NCI-H1436 treated with DMSO at 0.1 percent for 48 hours (cell line): ENCODE measurements at regions not wholly inside any gene's neighbourhood (a gene's known extent, or its start where the extent isn't known, plus 50 kb on each side); places are given as distances from the start of the nearest gene placed in this dataset.

Experiments used
- DNase-seq: peaks from one replicate; lab custom pipeline; 2025; lab: John Stamatoyannopoulos, UW

DNA sequence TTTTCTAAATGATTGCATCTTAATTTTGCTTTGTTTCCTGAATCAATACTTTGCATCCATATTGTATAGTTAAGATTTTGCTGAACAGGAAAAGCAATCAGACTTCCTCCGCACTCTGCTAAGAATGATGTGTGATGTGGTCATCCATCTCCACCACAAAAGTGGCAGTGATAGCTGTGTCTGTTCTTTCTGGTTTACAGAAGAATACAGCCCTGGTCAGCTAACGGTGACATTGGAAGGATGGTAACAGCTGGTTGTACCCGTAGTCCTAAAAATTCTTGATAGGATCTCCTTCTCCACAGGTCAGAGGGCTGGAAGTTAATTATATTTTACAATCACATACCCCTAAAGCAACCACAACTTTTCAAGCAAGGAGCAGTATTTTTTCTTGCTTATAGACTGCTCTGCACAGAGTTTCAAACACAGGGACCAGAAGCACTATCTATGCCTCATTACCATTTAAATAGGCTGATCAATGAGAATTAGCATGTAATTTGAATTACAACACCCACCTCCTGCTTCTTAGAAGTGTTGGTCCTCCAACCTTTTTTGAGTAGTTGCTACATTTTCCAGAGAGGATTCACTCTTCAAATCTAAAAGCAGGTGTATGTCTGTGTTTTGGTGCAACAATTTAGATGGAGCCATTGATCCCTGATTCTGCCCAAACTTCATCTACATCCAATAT lies 1191.9 kb upstream of the NUDT12 start:
- no peak for DNase-seq

DNA sequence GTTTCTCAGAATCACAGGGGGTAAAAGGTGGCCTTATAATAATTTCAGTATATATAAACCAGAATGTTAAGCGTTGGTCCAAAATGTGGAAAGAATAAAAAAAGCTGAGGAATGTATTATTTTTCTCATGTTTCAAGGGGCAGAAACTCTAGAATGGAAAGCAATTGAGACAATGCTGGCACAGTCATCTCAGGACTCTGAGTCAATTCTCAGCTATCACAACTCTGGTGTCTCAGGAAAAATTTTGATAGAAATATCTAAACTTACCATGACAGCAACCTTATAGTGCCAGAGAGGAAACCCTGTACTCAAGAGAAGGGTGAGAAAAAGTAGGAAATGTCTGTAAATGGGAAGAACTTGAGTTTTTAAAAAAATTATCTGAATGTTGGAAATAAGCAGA lies 1189.4 kb upstream of the NUDT12 start:
- DNase-seq: no peak

DNA sequence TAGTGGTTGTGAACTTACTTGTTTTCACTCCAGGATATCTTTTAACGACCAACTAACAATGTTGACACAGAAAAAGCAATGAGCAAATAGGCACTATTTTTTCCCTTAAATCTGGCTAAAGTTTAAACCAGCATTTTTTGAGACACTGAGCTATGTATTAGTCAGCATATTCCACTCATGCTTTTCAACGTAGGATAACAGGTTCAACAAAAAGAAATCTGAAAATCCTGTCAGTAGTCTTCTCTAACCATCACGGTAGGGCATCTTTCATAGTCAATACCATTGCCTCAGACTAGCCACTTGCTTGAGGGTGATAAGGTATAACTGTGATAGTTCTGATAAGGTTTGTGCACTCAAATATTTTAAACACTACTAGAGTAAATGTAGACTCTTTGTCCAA lies 1177.3 kb upstream of the NUDT12 start:
- DNase-seq: no peak

- no peak for DNase-seq
These were observed 1176.9 kb upstream of the NUDT12 start for GRCh38 chr5:104739503-104739902.

GRCh38 chr5:104736073-104736472 lies 1173.5 kb upstream of the NUDT12 start:
- no peak for DNase-seq

GRCh38 chr5:104734046-104734445 lies 1171.5 kb upstream of the NUDT12 start:
- DNase-seq: no peak

- DNase-seq: no peak
These were observed 1170.6 kb upstream of the NUDT12 start for GRCh38 chr5:104733063-104733669.

DNA sequence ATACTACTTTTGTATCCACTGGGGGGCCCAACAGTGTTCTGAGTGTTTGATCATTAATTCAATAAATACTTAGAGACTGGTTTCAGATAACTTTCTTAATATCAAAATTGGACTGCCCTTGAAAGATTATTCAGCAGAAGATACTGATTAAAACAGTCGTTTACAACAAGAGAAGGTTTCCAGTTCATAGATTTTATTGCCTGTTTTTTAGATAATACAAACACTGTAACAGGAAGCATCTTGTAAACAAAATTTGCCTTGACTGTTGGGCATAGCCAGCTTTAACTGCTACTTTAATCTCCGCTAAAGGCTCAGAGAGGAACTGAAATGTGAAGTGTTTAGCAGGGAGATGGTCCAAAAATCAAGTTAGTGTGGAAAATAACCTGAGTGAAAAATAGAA lies 1168.7 kb upstream of the NUDT12 start:
- DNase-seq: no peak

GRCh38 chr5:104708027-104708426 lies 1145.4 kb upstream of the NUDT12 start:
- DNase-seq: no peak

DNA sequence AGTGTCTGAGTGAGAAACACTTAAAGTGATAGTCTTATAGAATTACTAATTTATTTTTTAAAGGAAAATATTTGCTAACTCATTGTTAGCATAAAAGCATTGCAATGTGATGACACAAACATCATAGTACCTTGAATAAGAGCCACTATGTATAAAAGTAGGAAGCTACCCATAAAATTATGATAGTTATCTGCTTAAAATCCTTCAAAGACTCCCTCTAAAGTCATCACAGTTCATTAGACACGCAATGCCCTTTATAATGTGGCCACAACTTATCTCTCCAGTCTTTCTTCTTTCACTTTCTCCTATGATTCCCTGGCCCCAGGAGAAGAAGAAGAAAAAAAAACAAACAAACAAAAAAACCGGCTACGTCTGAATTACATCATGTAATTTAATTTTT lies 1144.0 kb upstream of the NUDT12 start:
- DNase-seq: no peak

- no peak for DNase-seq
These were observed 1139.6 kb upstream of the NUDT12 start for GRCh38 chr5:104702212-104702611.

DNA sequence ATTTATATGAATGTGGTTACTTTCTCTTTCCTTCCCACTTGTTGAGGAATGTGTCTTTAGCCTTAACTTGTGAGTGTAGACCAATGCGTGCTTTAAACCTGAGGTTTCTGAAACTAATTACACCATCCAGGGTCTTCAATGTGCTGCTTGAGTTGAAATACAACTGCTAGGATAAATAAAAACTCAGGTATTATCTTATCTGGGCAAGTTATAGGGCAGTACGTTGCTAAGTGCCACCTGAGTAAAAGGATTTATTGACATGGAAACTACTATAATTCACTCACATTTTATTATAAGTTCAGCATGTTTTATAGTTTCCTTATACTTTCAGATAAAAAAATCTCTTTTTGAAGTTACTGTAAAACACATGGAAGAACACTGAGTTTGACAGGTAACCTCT lies 1136.8 kb upstream of the NUDT12 start:
- DNase-seq: no peak

- DNase-seq: no peak
These were observed 1098.7 kb upstream of the NUDT12 start for GRCh38 chr5:104661256-104661655.

DNA sequence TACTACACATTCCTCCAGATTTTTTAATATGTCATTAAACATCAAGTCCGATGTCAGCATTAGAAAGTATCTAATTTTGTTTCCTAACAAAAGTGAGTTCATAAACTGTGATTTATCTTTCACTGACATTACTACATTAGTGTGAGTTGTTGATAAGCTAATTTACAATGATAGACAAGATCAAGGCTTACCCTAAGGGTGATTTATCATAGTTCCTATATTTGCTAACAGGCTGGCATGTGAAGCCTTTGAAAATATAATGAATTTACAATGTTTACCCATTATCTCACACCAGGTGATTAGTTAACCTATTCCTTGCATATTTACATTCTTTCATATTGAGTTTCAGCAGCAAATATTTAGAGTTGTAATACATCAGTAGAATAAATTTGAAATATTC lies 1096.9 kb upstream of the NUDT12 start:
- no peak for DNase-seq

DNA sequence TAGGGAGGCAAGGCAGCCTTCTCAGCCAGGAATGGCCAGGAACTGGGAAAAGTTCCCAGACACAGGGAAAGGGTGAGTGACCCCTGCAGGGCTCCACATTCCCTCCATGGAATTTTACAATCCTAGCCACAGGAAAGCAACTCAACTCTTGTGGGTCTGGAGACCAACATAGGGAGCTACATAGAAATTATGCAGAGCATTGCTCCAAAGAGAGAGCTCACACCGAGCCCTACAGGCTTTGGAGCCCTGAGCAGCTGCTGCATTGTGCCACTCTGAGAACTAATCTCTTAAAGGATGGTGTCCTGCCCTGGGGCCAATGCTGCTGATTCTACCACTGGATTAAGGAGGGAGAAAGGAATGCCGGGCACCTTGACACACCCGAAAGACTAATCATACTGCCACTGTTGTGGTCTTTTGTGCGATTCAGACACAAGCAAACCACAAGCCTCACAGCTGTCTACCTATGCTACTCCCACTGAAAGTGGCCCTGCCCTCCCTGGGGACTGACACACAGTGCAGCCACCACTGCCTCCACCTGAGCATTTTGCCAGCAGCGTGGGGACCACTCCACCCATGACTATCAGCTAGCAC lies 1089.8 kb upstream of the NUDT12 start:
- DNase-seq: no peak

- no peak for DNase-seq
These were observed 1087.9 kb upstream of the NUDT12 start for GRCh38 chr5:104650313-104651055.

- no peak for DNase-seq
These were observed 1083.8 kb upstream of the NUDT12 start for GRCh38 chr5:104646416-104646815.

DNA sequence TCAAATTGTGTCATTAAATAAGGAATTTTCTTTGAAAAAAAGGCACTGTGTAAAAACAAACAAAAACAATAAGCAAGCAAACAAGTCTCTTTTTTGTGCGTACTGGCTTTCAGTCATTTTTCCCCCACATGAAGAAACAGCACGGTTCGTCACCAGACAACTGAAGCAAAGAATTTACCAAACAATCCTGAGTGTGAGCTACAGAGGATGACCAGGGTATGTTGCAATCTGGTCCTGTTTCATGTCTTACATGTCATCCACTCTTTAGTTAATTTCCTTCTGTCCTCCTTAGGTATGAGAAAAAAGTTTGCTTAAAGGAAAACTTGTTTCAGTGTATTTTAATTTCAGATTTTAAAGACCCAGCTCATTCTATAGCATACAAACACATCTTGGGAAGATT lies 1080.7 kb upstream of the NUDT12 start:
- no peak for DNase-seq

DNA sequence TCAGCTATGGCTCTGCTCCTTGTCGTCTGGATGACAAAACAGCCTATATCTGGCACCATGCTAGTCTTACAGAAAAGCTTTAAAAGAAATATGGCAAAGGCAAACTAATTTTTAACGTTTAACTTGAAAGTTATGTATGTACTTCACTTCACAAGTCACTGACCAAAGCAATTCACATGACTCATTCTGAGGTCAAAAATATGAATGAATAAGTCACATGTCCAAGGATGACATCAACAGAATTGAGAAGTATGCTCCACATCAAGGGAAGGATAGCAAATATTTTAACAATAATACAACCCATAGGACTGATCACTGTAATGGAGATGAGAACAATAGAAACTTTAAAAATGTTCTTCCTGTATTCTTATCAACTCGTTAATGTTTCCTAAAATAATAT lies 1072.6 kb upstream of the NUDT12 start:
- DNase-seq: no peak

DNA sequence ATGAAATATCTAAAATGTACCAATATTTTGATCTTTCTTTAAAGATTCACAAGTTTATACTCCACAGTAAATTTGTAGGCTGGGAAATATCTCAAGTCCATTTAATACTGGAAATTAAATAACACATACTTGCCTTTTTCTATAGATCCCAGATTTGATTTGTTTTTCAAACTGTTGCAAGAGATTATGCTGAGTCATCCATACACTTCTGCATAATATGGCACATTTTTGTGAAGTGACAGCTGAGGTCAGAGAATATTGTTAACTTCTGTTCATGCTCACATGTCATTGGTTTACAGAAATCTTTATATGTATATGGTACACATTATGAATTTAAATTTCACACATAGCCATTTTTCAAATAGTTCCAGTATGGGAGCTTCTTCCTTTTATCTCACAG lies 1066.3 kb upstream of the NUDT12 start:
- DNase-seq: no peak

- no peak for DNase-seq
These were observed 1063.5 kb upstream of the NUDT12 start for GRCh38 chr5:104626122-104626521.

- no peak for DNase-seq
These were observed 1049.4 kb upstream of the NUDT12 start for GRCh38 chr5:104612005-104612404.

- no peak for DNase-seq
These were observed 1048.7 kb upstream of the NUDT12 start for GRCh38 chr5:104611135-104611767.
